ENCODE measurements at regions not wholly inside any gene's neighbourhood (a gene's known extent, or its start where the extent isn't known, plus 50 kb on each side); places are given as distances from the start of the nearest gene placed in this dataset.

GRCh38 chr7:10257438-10257837 lies 716.2 kb upstream of the PHF14 start:
- no peak for TF ChIP-seq CTCF (IDR thresholded peaks at IDR 0.05; ENCODE audit: low read length)
- TF ChIP-seq EZH2 (IDR thresholded peaks at IDR 0.05; ENCODE audit: borderline replicate concordance, low read length), result no peak

Data from OCI-LY1 (cell line).